Embryonic facial prominence (tissue), 1 donor: ENCODE measurements at regions not wholly inside any gene's neighbourhood (a gene's known extent, or its start where the extent isn't known, plus 50 kb on each side); places are given as distances from the start of the nearest gene placed in this dataset.

Experiments
- DNase-seq: peaks from one replicate; pipeline ENCODE4 v3.0.0-alpha.2; 2016; ENCODE audit errors: extremely low spot score

- DNase-seq, result no peak
Observed at GRCh38 chr3:176431991-176432390, 765.3 kb downstream of the TBL1XR1 start.

- DNase-seq, result no peak
Observed at GRCh38 chr3:176431038-176431418, 766.3 kb downstream of the TBL1XR1 start.

GRCh38 chr3:176430244-176431037 lies 766.8 kb downstream of the TBL1XR1 start:
- peak; percentile 44 for DNase-seq

GRCh38 chr3:176428552-176428951 lies 768.7 kb downstream of the TBL1XR1 start:
- no peak for DNase-seq

GRCh38 chr3:176426371-176426770 lies 770.9 kb downstream of the TBL1XR1 start:
- DNase-seq, result no peak

- no peak for DNase-seq
Observed at GRCh38 chr3:176416870-176417269, 780.4 kb downstream of the TBL1XR1 start.

- no peak for DNase-seq
Observed at GRCh38 chr3:176415661-176416295, 781.5 kb downstream of the TBL1XR1 start.

- no peak for DNase-seq
Observed at GRCh38 chr3:176412771-176413170, 784.5 kb downstream of the TBL1XR1 start.

- no peak for DNase-seq
Observed at GRCh38 chr3:176403531-176403930, 793.8 kb downstream of the TBL1XR1 start.

- no peak for DNase-seq
Observed at GRCh38 chr3:176401211-176401610, 796.1 kb downstream of the TBL1XR1 start.

GRCh38 chr3:176399193-176399592 lies 798.1 kb downstream of the TBL1XR1 start:
- DNase-seq, result no peak

- DNase-seq, result no peak
Observed at GRCh38 chr3:176395240-176395639, 802.0 kb downstream of the TBL1XR1 start.

GRCh38 chr3:176378789-176379188 lies 818.5 kb downstream of the TBL1XR1 start:
- no peak for DNase-seq

- DNase-seq, result no peak
Observed at GRCh38 chr3:176376531-176376930, 820.8 kb downstream of the TBL1XR1 start.

- DNase-seq, result no peak
Observed at GRCh38 chr3:176375519-176375918, 821.8 kb downstream of the TBL1XR1 start.

GRCh38 chr3:176362191-176362731 lies 835.0 kb downstream of the TBL1XR1 start:
- DNase-seq, result no peak

GRCh38 chr3:176359211-176359610 lies 838.1 kb downstream of the TBL1XR1 start:
- DNase-seq, result no peak

- no peak for DNase-seq
Observed at GRCh38 chr3:176357891-176358290, 839.4 kb downstream of the TBL1XR1 start.

GRCh38 chr3:176354843-176355242 lies 842.4 kb downstream of the TBL1XR1 start:
- DNase-seq, result peak; percentile 5

GRCh38 chr3:176352716-176353334 lies 844.5 kb downstream of the TBL1XR1 start:
- DNase-seq, result no peak

GRCh38 chr3:176351408-176351807 lies 845.9 kb downstream of the TBL1XR1 start:
- no peak for DNase-seq

- DNase-seq, result no peak
Observed at GRCh38 chr3:176349706-176350105, 847.6 kb downstream of the TBL1XR1 start.
